ENCODE measurements at regions not wholly inside any gene's neighbourhood (a gene's known extent, or its start where the extent isn't known, plus 50 kb on each side); places are given as distances from the start of the nearest gene placed in this dataset.

- DNase-seq: no peak
These were observed 252.2 kb upstream of the MTNR1B start for GRCh38 chr11:92717240-92717639.

GRCh38 chr11:92720385-92720784, 249.1 kb upstream of the MTNR1B start:
- no peak for DNase-seq

GRCh38 chr11:92725352-92725751, 244.1 kb upstream of the MTNR1B start:
- no peak for DNase-seq

- no peak for DNase-seq
These were observed 242.3 kb upstream of the MTNR1B start for GRCh38 chr11:92727123-92727522.

- DNase-seq: no peak
These were observed 241.7 kb upstream of the MTNR1B start for GRCh38 chr11:92727769-92728168.

- DNase-seq: no peak
These were observed 240.8 kb upstream of the MTNR1B start for GRCh38 chr11:92728628-92729027.

- DNase-seq: no peak
These were observed 234.4 kb upstream of the MTNR1B start for GRCh38 chr11:92735039-92735438.

GRCh38 chr11:92738276-92738675, 231.2 kb upstream of the MTNR1B start:
- no peak for DNase-seq

- no peak for DNase-seq
These were observed 230.4 kb upstream of the MTNR1B start for GRCh38 chr11:92739041-92739440.

- DNase-seq: no peak
These were observed 230.0 kb upstream of the MTNR1B start for GRCh38 chr11:92739491-92739890.

- no peak for DNase-seq
These were observed 229.2 kb upstream of the MTNR1B start for GRCh38 chr11:92740276-92740675.

- no peak for DNase-seq
These were observed 224.4 kb upstream of the MTNR1B start for GRCh38 chr11:92744929-92745585.

GRCh38 chr11:92750794-92751193, 218.7 kb upstream of the MTNR1B start:
- DNase-seq: no peak

GRCh38 chr11:92751594-92751993, 217.9 kb upstream of the MTNR1B start:
- no peak for DNase-seq

- no peak for DNase-seq
These were observed 217.3 kb upstream of the MTNR1B start for GRCh38 chr11:92752122-92752521.

GRCh38 chr11:92753161-92753560, 216.3 kb upstream of the MTNR1B start:
- no peak for DNase-seq

- no peak for DNase-seq
These were observed 211.1 kb upstream of the MTNR1B start for GRCh38 chr11:92758241-92758780.

GRCh38 chr11:92759571-92760214, 209.8 kb upstream of the MTNR1B start:
- DNase-seq: no peak

GRCh38 chr11:92762121-92762540, 207.3 kb upstream of the MTNR1B start:
- DNase-seq: no peak

- DNase-seq: no peak
These were observed 206.1 kb upstream of the MTNR1B start for GRCh38 chr11:92763336-92763735.

GRCh38 chr11:92764128-92764527, 205.3 kb upstream of the MTNR1B start:
- DNase-seq: no peak

- DNase-seq: no peak
These were observed 204.2 kb upstream of the MTNR1B start for GRCh38 chr11:92765082-92765840.

GRCh38 chr11:92765965-92766371, 203.5 kb upstream of the MTNR1B start:
- no peak for DNase-seq

GRCh38 chr11:92766698-92767097, 202.8 kb upstream of the MTNR1B start:
- DNase-seq: no peak
